ENCODE measurements at regions not wholly inside any gene's neighbourhood (a gene's known extent, or its start where the extent isn't known, plus 50 kb on each side); places are given as distances from the start of the nearest gene placed in this dataset.

GRCh38 chr5:163730206-163730756, 224.9 kb downstream of the MAT2B start:
- no peak overlapping the region for H3K4me2 ChIP-seq (ENCODE audit: low read length)
- no peaks in the 10 kb centered on the region for H3K36me3 ChIP-seq (ENCODE audit: insufficient read depth, low read length)
- no peaks in the 10 kb centered on the region for H3K9me3 ChIP-seq (ENCODE audit: low read length)
- H4K20me1 ChIP-seq (ENCODE audit: insufficient read depth), result no peaks in the 10 kb centered on the region
- H3K27me3 ChIP-seq (ENCODE audit: insufficient read depth, low read depth, low read length), result no peaks in the 10 kb centered on the region
- TF ChIP-seq SMC3 (conservative IDR thresholded peaks at IDR 0.05; ENCODE audit: poor library complexity), result no peak
- TF ChIP-seq MXI1 (conservative IDR thresholded peaks at IDR 0.05; ENCODE audit: poor library complexity, severe bottlenecking), result no peak
- TF ChIP-seq TAF1 (IDR thresholded peaks at IDR 0.05; ENCODE audit: low read depth), result no peak
- H3K9ac ChIP-seq (ENCODE audit: low read length), result no peak overlapping the region
- no peak overlapping the region for H2AFZ ChIP-seq (ENCODE audit: low read depth, low read length)
- H3K79me2 ChIP-seq (replicated peaks; ENCODE audit: insufficient read depth, low read length), result no peaks in the 10 kb centered on the region
- H3K4me3 ChIP-seq (ENCODE audit: low read length), result no peak overlapping the region
- H3K9me2 ChIP-seq (ENCODE audit: insufficient read depth, low read length), result no peaks in the 10 kb centered on the region
- no peak overlapping the region for H3K27ac ChIP-seq (ENCODE audit: low read length)
- H3F3A ChIP-seq (ENCODE audit: insufficient read depth, low read length, poor library complexity, severe bottlenecking), result no peaks in the 10 kb centered on the region

- H3K9me3 ChIP-seq (ENCODE audit: low read length), result no peaks in the 10 kb centered on the region
- H3K9ac ChIP-seq (ENCODE audit: low read length), result no peak overlapping the region
- H3K4me3 ChIP-seq (ENCODE audit: low read length), result no peak overlapping the region
- no peak for TF ChIP-seq EP300 (conservative IDR thresholded peaks at IDR 0.05; ENCODE audit: poor library complexity, severe bottlenecking)
- no peak for TF ChIP-seq POLR2AphosphoS5 (IDR thresholded peaks at IDR 0.05)
- no peak for TF ChIP-seq MXI1 (conservative IDR thresholded peaks at IDR 0.05; ENCODE audit: poor library complexity, severe bottlenecking)
- no peak for TF ChIP-seq REST (IDR thresholded peaks at IDR 0.05; ENCODE audit: borderline replicate concordance)
- TF ChIP-seq RAD21 (conservative IDR thresholded peaks at IDR 0.05), result no peak
- no peak overlapping the region for H3K27ac ChIP-seq (ENCODE audit: low read length)
- H3K79me2 ChIP-seq (replicated peaks; ENCODE audit: insufficient read depth, low read length), result no peaks in the 10 kb centered on the region
- H4K20me1 ChIP-seq (ENCODE audit: insufficient read depth), result no peaks in the 10 kb centered on the region
- H3K9me2 ChIP-seq (ENCODE audit: insufficient read depth, low read length), result no peaks in the 10 kb centered on the region
- no peak overlapping the region for H2AFZ ChIP-seq (ENCODE audit: low read depth, low read length)
- H3K36me3 ChIP-seq (ENCODE audit: insufficient read depth, low read length), result no peaks in the 10 kb centered on the region
- H3K4me2 ChIP-seq (ENCODE audit: low read length), result no peak overlapping the region
- H3K27me3 ChIP-seq (ENCODE audit: insufficient read depth, low read depth, low read length), result no peaks in the 10 kb centered on the region
- no peaks in the 10 kb centered on the region for H3F3A ChIP-seq (ENCODE audit: insufficient read depth, low read length, poor library complexity, severe bottlenecking)
These were observed 225.8 kb downstream of the MAT2B start for GRCh38 chr5:163731256-163731655.

- H2AFZ ChIP-seq (ENCODE audit: low read depth, low read length), result no peak overlapping the region
- no peak overlapping the region for H3K27ac ChIP-seq (ENCODE audit: low read length)
- H3K4me2 ChIP-seq (ENCODE audit: low read length), result no peak overlapping the region
- no peaks in the 10 kb centered on the region for H3K9me2 ChIP-seq (ENCODE audit: insufficient read depth, low read length)
- H3K36me3 ChIP-seq (ENCODE audit: insufficient read depth, low read length), result no peaks in the 10 kb centered on the region
- no peak for TF ChIP-seq REST (IDR thresholded peaks at IDR 0.05; ENCODE audit: borderline replicate concordance)
- no peak for TF ChIP-seq EZH2 (IDR thresholded peaks at IDR 0.05; ENCODE audit: borderline replicate concordance, insufficient read depth, low read length, poor library complexity, severe bottlenecking)
- no peak for TF ChIP-seq TAF1 (IDR thresholded peaks at IDR 0.05; ENCODE audit: low read depth)
- TF ChIP-seq CTCF (IDR thresholded peaks at IDR 0.05; ENCODE audit: poor library complexity, severe bottlenecking), result no peak
- no peak for TF ChIP-seq EP300 (conservative IDR thresholded peaks at IDR 0.05; ENCODE audit: poor library complexity, severe bottlenecking)
- TF ChIP-seq SMC3 (conservative IDR thresholded peaks at IDR 0.05; ENCODE audit: poor library complexity), result no peak
- H3K79me2 ChIP-seq (replicated peaks; ENCODE audit: insufficient read depth, low read length), result no peaks in the 10 kb centered on the region
- H3K9me3 ChIP-seq (ENCODE audit: low read length), result no peaks in the 10 kb centered on the region
- H3K9ac ChIP-seq (ENCODE audit: low read length), result no peak overlapping the region
- no peaks in the 10 kb centered on the region for H3F3A ChIP-seq (ENCODE audit: insufficient read depth, low read length, poor library complexity, severe bottlenecking)
- no peaks in the 10 kb centered on the region for H3K27me3 ChIP-seq (ENCODE audit: insufficient read depth, low read depth, low read length)
- H4K20me1 ChIP-seq (ENCODE audit: insufficient read depth), result no peaks in the 10 kb centered on the region
- no peak overlapping the region for H3K4me3 ChIP-seq (ENCODE audit: low read length)
These were observed 229.7 kb downstream of the MAT2B start for GRCh38 chr5:163735069-163735468.
